Activated CD4-positive, alpha-beta memory T cell treated with anti-CD3 and anti-CD28 coated beads for 36 hours (primary cell): ENCODE measurements at regions not wholly inside any gene's neighbourhood (a gene's known extent, or its start where the extent isn't known, plus 50 kb on each side); places are given as distances from the start of the nearest gene placed in this dataset.
"Not testable (repeated sequence)": the region's sequence is repeated elsewhere in the genome, so short reads cannot be mapped to it uniquely, and the experiment has no call there.

ENCODE experiments used
- CTCF ChIA-PET: fragments of 350-600 bp; sonication (Branson Sonifier 250); formaldehyde crosslinking; loops from one replicate; lab custom pipeline; 2021; ENCODE audit warnings: antibody characterized with exemption, inconsistent platforms; lab: Charles Lee
- POLR2A ChIA-PET: fragments of 350-600 bp; sonication (Branson Sonifier 250); formaldehyde crosslinking; loops from one replicate; lab custom pipeline; 2021; ENCODE audit warnings: antibody characterized with exemption; lab: Charles Lee
- DNase-seq: peaks from one replicate; pipeline ENCODE4 v3.0.0-alpha.2; 2020
- H3K27ac Mint-ChIP-seq: one replicate; pipeline ENCODE4 v1.8.0; 2021; ENCODE audit warnings: mixed read lengths
- H3K27me3 Mint-ChIP-seq: one replicate; pipeline ENCODE4 v1.8.0; 2021; ENCODE audit warnings: mixed read lengths
- H3K36me3 Mint-ChIP-seq: one replicate; pipeline ENCODE4 v1.8.0; 2021; ENCODE audit warnings: mixed read lengths
- H3K4me1 Mint-ChIP-seq: one replicate; pipeline ENCODE4 v1.8.0; 2021; ENCODE audit warnings: low read depth, mixed read lengths
- H3K4me3 Mint-ChIP-seq: one replicate; pipeline ENCODE4 v1.8.0; 2021; ENCODE audit warnings: mild to moderate bottlenecking, mixed read lengths
- H3K9me3 Mint-ChIP-seq: one replicate; pipeline ENCODE4 v1.8.0; 2021; ENCODE audit warnings: mixed read lengths
- intact Hi-C: fragments of 100-400 bp; cut with micrococcal nuclease; formaldehyde crosslinking; loops from one replicate; pipeline ENCODE4 v1.15.1; 2023

GRCh38 chr21:18007121-18007520, 188.0 kb upstream of the C21orf91 start:
- Mint-ChIP-seq H3K36me3 (no peaks in the 10 kb centered on the region), H3K9me3 (no peaks in the 10 kb centered on the region), H3K4me3 (no peak overlapping the region), H3K4me1 (no peaks in the 10 kb centered on the region), H3K27ac (no peak overlapping the region), H3K27me3 (no peaks in the 10 kb centered on the region)
- DNase-seq: no peak
- ChIA-PET POLR2A (no interaction called here), CTCF (no interaction called here)
- intact Hi-C loops: no loop called here

DNA sequence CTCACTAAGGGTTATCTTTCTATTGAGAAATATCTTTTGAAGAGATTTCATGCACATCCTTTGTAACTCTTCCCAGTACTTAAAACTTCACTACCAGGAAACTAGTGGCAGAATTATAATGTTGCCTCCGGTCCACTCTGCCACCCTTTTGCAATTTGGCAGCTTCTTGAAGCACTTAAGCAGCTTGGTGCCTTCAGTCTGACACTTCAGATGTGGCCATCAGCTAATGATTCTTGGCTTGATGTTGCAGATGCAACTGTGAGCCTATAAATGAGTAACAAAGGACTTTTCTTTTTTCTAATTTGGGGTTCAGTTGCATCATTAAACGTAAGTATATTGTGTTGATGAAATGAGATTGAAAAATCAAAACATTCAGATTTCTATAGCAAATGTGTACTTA, 187.5 kb upstream of the C21orf91 start:
- no peak for DNase-seq
- CTCF ChIA-PET: no interaction called here
- no peaks in the 10 kb centered on the region for H3K4me1 Mint-ChIP-seq
- no peaks in the 10 kb centered on the region for H3K36me3 Mint-ChIP-seq
- H3K27me3 Mint-ChIP-seq: no peaks in the 10 kb centered on the region
- no peak overlapping the region for H3K27ac Mint-ChIP-seq
- no peaks in the 10 kb centered on the region for H3K9me3 Mint-ChIP-seq
- intact Hi-C loops: no loop called here
- POLR2A ChIA-PET: no interaction called here
- no peak overlapping the region for H3K4me3 Mint-ChIP-seq

GRCh38 chr21:18002393-18002792, 183.2 kb upstream of the C21orf91 start:
- Mint-ChIP-seq H3K4me1 (no peaks in the 10 kb centered on the region), H3K27ac (no peak overlapping the region), H3K36me3 (no peaks in the 10 kb centered on the region), H3K4me3 (no peak overlapping the region), H3K27me3 (no peaks in the 10 kb centered on the region), H3K9me3 (no peaks in the 10 kb centered on the region)
- no peak for DNase-seq
- ChIA-PET CTCF (no interaction called here), POLR2A (no interaction called here)
- intact Hi-C loops: no loop called here

DNA sequence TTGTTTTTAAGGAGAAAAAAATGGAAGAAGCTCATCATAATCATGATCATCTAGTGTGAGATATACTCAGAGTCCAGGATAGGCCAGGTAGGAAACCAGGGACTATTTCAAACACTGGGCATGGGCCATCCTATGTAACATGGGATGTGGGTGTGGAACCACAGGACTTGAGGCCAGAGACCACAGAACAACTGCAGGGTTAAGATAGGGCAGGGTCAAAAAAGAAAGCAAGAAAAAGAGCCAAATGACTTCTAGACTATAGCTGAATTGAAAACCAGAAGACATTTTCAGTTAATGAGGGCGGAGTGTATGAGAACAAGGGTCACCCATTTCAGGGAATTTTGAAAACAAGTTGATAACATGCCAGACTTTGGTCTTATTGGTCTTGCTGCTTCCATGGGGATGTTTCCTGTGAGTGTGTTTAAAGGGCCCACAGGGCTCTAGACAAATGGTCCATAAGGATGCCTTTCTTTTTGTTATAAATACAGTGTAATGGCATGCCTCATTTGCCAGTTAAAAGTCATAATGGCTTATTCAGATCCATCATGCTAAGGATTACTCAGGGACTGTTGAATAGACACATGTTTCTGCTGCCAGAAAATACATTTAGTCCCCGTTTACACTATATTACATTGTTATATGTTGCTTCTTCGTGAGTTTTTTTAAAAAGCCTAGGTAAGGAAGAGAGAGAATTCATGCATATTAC, 182.0 kb upstream of the C21orf91 start:
- ChIA-PET POLR2A (no interaction called here), CTCF (no interaction called here)
- Mint-ChIP-seq H3K4me3 (no peak overlapping the region), H3K9me3 (no peaks in the 10 kb centered on the region), H3K36me3 (no peaks in the 10 kb centered on the region), H3K27ac (no peak overlapping the region), H3K27me3 (no peaks in the 10 kb centered on the region), H3K4me1 (no peaks in the 10 kb centered on the region)
- DNase-seq: no peak
- intact Hi-C loops: no loop called here

DNA sequence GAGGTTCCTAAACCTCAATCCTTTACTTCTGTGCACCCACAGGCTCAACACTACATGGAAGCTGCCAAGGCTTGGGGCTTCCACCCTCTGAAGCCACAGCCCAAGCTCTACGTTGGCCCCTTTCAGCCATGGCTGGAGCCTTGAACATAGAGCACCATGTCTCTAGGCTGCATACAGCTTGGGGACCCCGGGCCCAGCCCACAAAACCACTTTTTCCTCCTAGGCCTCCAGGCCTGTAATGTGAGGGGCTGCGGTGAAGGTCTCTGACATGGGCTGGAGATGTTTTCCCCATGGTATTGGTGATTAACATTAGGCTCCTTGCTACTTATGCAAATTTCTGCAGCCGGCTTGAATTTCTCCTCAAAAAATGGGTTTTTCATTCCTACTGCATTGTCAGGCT, 179.4 kb upstream of the C21orf91 start:
- H3K9me3 Mint-ChIP-seq, H3K4me3 Mint-ChIP-seq, POLR2A ChIA-PET, intact Hi-C loops, H3K27ac Mint-ChIP-seq, H3K4me1 Mint-ChIP-seq, H3K36me3 Mint-ChIP-seq, CTCF ChIA-PET, H3K27me3 Mint-ChIP-seq, DNase-seq: not testable (repeated sequence)

- intact Hi-C loops: no loop called here
- H3K4me3 Mint-ChIP-seq: no peak overlapping the region
- H3K4me1 Mint-ChIP-seq: no peaks in the 10 kb centered on the region
- CTCF ChIA-PET: no interaction called here
- H3K36me3 Mint-ChIP-seq: no peaks in the 10 kb centered on the region
- POLR2A ChIA-PET: no interaction called here
- H3K27me3 Mint-ChIP-seq: no peaks in the 10 kb centered on the region
- H3K27ac Mint-ChIP-seq: no peak overlapping the region
- DNase-seq: no peak
- H3K9me3 Mint-ChIP-seq: peaks cover 14% of the 10 kb centered on the region
These were observed 170.6 kb upstream of the C21orf91 start for GRCh38 chr21:17989780-17990179.

GRCh38 chr21:17988102-17988437, 168.9 kb upstream of the C21orf91 start:
- Mint-ChIP-seq H3K9me3 (peaks cover 10% of the 10 kb centered on the region), H3K4me1 (no peaks in the 10 kb centered on the region), H3K27me3 (no peaks in the 10 kb centered on the region), H3K27ac (no peak overlapping the region), H3K36me3 (no peaks in the 10 kb centered on the region), H3K4me3 (no peak overlapping the region)
- no peak for DNase-seq
- intact Hi-C loops: no loop called here
- POLR2A ChIA-PET: no interaction called here
- CTCF ChIA-PET: no interaction called here

DNA sequence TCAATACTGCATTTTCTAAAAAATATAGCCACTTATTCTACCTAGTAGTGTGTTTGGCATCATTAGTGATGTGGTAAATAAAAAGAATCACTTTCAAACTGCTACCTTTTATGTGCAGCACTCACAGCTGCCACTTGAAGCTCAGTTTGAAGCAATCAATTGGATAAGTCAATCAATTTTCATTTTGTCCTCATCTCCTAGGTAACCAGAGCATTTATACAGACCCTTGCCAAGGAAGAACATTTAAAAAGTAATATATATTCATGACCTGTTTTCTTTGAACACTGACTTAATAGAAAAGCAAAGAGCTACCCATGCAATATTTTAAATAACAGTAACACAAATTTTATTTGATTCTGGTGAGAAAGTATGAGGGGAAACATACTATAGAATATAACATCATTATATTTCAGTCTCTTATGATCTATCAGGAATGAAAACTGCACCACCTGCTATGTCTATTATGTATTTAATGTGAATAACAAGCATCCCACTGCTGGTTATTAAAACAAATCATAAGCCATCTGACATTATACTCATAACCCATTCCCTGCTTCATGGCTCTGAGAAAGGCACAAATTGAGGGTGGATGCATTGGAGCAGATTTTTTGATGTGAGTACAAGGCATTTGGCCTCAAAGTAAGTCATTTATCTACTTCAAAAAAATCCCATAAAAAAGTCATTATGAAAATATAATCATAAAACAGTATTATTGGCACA, 168.4 kb upstream of the C21orf91 start:
- POLR2A ChIA-PET: no interaction called here
- Mint-ChIP-seq H3K9me3 (peaks cover 10% of the 10 kb centered on the region), H3K4me1 (no peaks in the 10 kb centered on the region), H3K27ac (no peak overlapping the region), H3K27me3 (no peaks in the 10 kb centered on the region), H3K36me3 (no peaks in the 10 kb centered on the region), H3K4me3 (no peak overlapping the region)
- intact Hi-C loops: no loop called here
- CTCF ChIA-PET: no interaction called here
- no peak for DNase-seq

GRCh38 chr21:17981060-17981740, 162.0 kb upstream of the C21orf91 start:
- DNase-seq: no peak
- no peaks in the 10 kb centered on the region for H3K4me1 Mint-ChIP-seq
- no peak overlapping the region for H3K27ac Mint-ChIP-seq
- no peaks in the 10 kb centered on the region for H3K36me3 Mint-ChIP-seq
- peaks cover under 1% of the 10 kb centered on the region for H3K9me3 Mint-ChIP-seq
- H3K4me3 Mint-ChIP-seq: no peak overlapping the region
- POLR2A ChIA-PET: no interaction called here
- CTCF ChIA-PET: no interaction called here
- H3K27me3 Mint-ChIP-seq: no peaks in the 10 kb centered on the region
- intact Hi-C loops: no loop called here

DNA sequence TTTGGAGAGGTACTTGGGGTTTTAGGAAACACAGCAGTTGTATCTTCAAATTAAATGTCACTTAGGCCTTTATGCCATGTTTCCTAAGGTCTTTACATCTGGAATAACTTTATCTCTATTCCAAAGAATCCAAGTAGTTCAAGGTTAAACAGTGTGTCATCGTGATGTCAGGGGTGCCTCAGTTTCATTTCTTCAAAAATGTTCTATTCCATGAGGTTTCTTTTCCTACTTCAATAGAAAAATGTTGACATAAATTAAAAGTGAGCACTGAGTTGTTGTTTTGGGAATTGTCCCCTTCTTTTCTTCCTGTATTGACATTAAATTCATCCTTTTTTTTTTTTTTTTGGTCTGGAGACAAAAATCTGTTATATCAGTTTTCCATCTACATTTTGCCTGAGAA, 160.6 kb upstream of the C21orf91 start:
- ChIA-PET CTCF (no interaction called here), POLR2A (no interaction called here)
- Mint-ChIP-seq H3K4me3 (no peak overlapping the region), H3K9me3 (no peaks in the 10 kb centered on the region), H3K27me3 (no peaks in the 10 kb centered on the region), H3K36me3 (no peaks in the 10 kb centered on the region), H3K27ac (no peak overlapping the region), H3K4me1 (no peaks in the 10 kb centered on the region)
- no peak for DNase-seq
- intact Hi-C loops: no loop called here

- Mint-ChIP-seq H3K4me1 (no peaks in the 10 kb centered on the region), H3K36me3 (no peaks in the 10 kb centered on the region), H3K27ac (no peak overlapping the region), H3K9me3 (no peaks in the 10 kb centered on the region), H3K4me3 (no peak overlapping the region), H3K27me3 (no peaks in the 10 kb centered on the region)
- DNase-seq: no peak
- ChIA-PET POLR2A (no interaction called here), CTCF (no interaction called here)
- intact Hi-C loops: no loop called here
These were observed 159.7 kb upstream of the C21orf91 start for GRCh38 chr21:17978895-17979294.

DNA sequence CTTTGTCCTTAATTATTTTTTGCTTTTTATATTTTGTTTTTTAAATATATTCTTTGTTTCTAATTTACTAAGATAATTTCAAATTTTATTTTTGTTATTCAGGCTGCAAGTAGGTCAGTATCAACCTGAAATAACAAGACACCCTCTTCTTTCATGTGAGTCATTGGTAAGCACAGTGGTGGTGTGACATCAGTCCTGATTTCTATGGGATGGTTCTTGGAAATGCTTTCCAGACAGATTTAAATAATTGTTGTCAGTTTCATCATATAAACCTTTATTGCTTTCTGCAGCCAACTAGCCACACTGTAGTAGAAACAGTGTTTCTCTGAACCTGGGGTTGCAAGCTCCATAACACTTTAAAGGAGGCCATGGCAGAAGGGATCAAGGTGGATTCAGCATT, 157.5 kb upstream of the C21orf91 start:
- peaks cover 1% of the 10 kb centered on the region for H3K27me3 Mint-ChIP-seq
- ChIA-PET CTCF (no interaction called here), POLR2A (no interaction called here)
- H3K4me3 Mint-ChIP-seq: no peak overlapping the region
- H3K4me1 Mint-ChIP-seq: no peaks in the 10 kb centered on the region
- no peaks in the 10 kb centered on the region for H3K36me3 Mint-ChIP-seq
- H3K9me3 Mint-ChIP-seq: no peaks in the 10 kb centered on the region
- intact Hi-C loops: no loop called here
- H3K27ac Mint-ChIP-seq: no peak overlapping the region
- DNase-seq: no peak

- Mint-ChIP-seq H3K4me3 (no peak overlapping the region), H3K9me3 (no peaks in the 10 kb centered on the region), H3K36me3 (peaks cover 2% of the 10 kb centered on the region), H3K27me3 (peaks cover 1% of the 10 kb centered on the region), H3K27ac (no peak overlapping the region), H3K4me1 (no peaks in the 10 kb centered on the region)
- ChIA-PET POLR2A (no interaction called here), CTCF (no interaction called here)
- intact Hi-C loops: no loop called here
- no peak for DNase-seq
These were observed 157.0 kb upstream of the C21orf91 start for GRCh38 chr21:17976139-17976538.
